Aorta (tissue), 5 donors: ENCODE measurements at regions not wholly inside any gene's neighbourhood (a gene's known extent, or its start where the extent isn't known, plus 50 kb on each side); places are given as distances from the start of the nearest gene placed in this dataset.
"Not testable (repeated sequence)": the region's sequence is repeated elsewhere in the genome, so short reads cannot be mapped to it uniquely, and the experiment has no call there.

Experiments
- ATAC-seq: fragments of 200-7000 bp; cut with Tn5 transposase; one replicate; pipeline ENCODE4 v1.9.1; 2022; ENCODE audit warnings: moderate library complexity; ENCODE audit not compliant: low FRiP score
- DNase-seq, 2 donors: peaks; one replicate each; pipeline ENCODE4 v3.0.0-alpha.2; 2020
- H3K27ac ChIP-seq, 2 donors: one replicate each; pipeline ENCODE4 v1.5.1; 2013; ENCODE audit warnings: low read length in 2 of 2, mild to moderate bottlenecking in 2 of 2, moderate library complexity in 2 of 2, control low read depth in 1 of 2, inconsistent platforms in 1 of 2, low read depth in 1 of 2
- H3K27me3 ChIP-seq, 2 donors: one replicate each; pipeline ENCODE4 v1.6.1; 2013; ENCODE audit warnings: control low read depth in 1 of 2, low read length in 1 of 2, mild to moderate bottlenecking in 1 of 2, moderate library complexity in 1 of 2; ENCODE audit not compliant: insufficient read depth in 2 of 2, control insufficient read depth in 1 of 2
- H3K36me3 ChIP-seq, 2 donors: one replicate each; pipeline ENCODE4 v1.6.1; 2013; ENCODE audit warnings: control low read depth in 1 of 2, low read length in 1 of 2, mild to moderate bottlenecking in 1 of 2; ENCODE audit not compliant: insufficient read depth in 2 of 2, control insufficient read depth in 1 of 2
- H3K4me1 ChIP-seq, 2 donors: one replicate each; pipeline ENCODE4 v1.6.1; 2013; ENCODE audit warnings: low read length in 2 of 2, control low read depth in 1 of 2, mild to moderate bottlenecking in 1 of 2, moderate library complexity in 1 of 2; ENCODE audit not compliant: insufficient read depth in 2 of 2, control insufficient read depth in 1 of 2
- H3K4me3 ChIP-seq, 2 donors: one replicate each; pipeline ENCODE4 v1.5.1; 2013; ENCODE audit warnings: low read length in 2 of 2, control low read depth in 1 of 2, mild to moderate bottlenecking in 1 of 2
- H3K9me3 ChIP-seq: one replicate; pipeline ENCODE4 v1.6.1; 2013; ENCODE audit warnings: mild to moderate bottlenecking, low read length; ENCODE audit not compliant: control insufficient read depth
- WGBS, 2 donors: extraction: QIAGEN DNeasy Blood & Tissue Kit; methylation state at CpG; one replicate each; pipeline ENCODE4 v1.1.7; 2013; 5-methylcytosine and 5-hydroxymethylcytosine counted together
- intact Hi-C, 2 donors: fragments of 100-400 bp; cut with DNase I; formaldehyde crosslinking; loops; one replicate each; pipeline versions ENCODE4 v1.14.2 to v1.15.0; 2022
- donor health status: healthy with polysubstance abuse.
- donor health status: Bipolar disorder and iron deficiency.
- donor health status: DM: no; HTN: no; CAD: no.
- donor health status: DM: no; HTN: no; CAD: no.
- donor health status: DM: yes; HTN: yes; CAD: no.

GRCh38 chr7:91755121-91755520 is 125.4 kb downstream of the MTERF1 start:
- H3K9me3 ChIP-seq, DNase-seq, intact Hi-C loops, H3K27me3 ChIP-seq, ATAC-seq, H3K4me1 ChIP-seq, H3K4me3 ChIP-seq, H3K27ac ChIP-seq, H3K36me3 ChIP-seq: not testable (repeated sequence)

DNA sequence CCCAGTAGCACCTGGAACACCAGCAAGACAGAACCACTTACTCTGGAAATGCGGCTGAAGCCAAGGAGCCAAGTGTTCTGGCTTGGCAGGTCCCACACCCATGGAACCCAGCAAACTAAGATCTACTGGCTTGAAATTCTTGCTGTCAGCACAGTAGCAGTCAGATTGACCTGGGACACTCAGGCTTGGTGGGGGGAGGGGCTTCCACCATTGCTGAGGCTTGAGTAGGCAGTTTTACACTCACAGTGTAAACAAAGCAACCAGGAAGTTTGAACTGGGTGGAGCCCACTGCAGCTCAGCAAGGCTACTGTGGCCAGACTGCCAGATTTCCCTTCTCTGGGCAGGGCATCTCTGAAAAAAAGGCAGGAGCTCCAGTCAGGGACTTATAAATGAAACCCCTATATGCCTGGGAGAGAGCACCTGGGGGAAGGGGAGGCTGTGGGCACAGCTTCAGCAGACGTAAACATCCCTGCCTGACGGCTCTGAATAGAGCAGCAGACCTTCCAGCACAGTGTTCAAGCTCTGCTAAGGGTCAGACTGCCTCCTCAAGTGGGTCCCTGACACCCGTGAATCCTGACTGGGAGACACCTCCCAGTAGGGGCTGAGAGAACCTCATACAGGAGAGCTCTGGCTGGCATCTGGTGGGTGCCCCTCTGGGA is 121.2 kb downstream of the MTERF1 start:
- ATAC-seq: no peak
- intact Hi-C loops: no loop called here
- no peaks in the 10 kb centered on the region for H3K36me3 ChIP-seq
- no peak overlapping the region for H3K27ac ChIP-seq
- no peaks in the 10 kb centered on the region for H3K4me1 ChIP-seq
- H3K9me3 ChIP-seq: no peaks in the 10 kb centered on the region
- H3K27me3 ChIP-seq: no peaks in the 10 kb centered on the region
- no peak overlapping the region for H3K4me3 ChIP-seq
- DNase-seq: no peak
- 40 to 66% methylated on average over 4 of the region's 4 CpGs for WGBS, 2 donors

- no peaks in the 10 kb centered on the region for H3K4me1 ChIP-seq
- no peaks in the 10 kb centered on the region for H3K9me3 ChIP-seq
- 93% methylated on average over 10 of the region's 10 CpGs for WGBS, 2 donors
- no peak overlapping the region for H3K27ac ChIP-seq
- H3K36me3 ChIP-seq: no peaks in the 10 kb centered on the region
- DNase-seq (no peak), ATAC-seq (no peak)
- intact Hi-C loops: no loop called here
- H3K27me3 ChIP-seq: no peaks in the 10 kb centered on the region
- H3K4me3 ChIP-seq: no peak overlapping the region
Observed at GRCh38 chr7:91767820-91768219, 112.7 kb downstream of the MTERF1 start.

- no peak for ATAC-seq
Observed at GRCh38 chr7:91771394-91771793, 109.1 kb downstream of the MTERF1 start.

GRCh38 chr7:91771921-91772815 is 108.3 kb downstream of the MTERF1 start:
- 19 to 25% methylated on average over 4 of the region's 4 CpGs for WGBS, 2 donors
- no peak for DNase-seq
- no peaks in the 10 kb centered on the region for H3K9me3 ChIP-seq
- no peak for ATAC-seq
- no peak overlapping the region for H3K27ac ChIP-seq
- intact Hi-C loops: no loop called here
- H3K36me3 ChIP-seq: no peaks in the 10 kb centered on the region
- no peaks in the 10 kb centered on the region for H3K27me3 ChIP-seq
- no peak overlapping the region for H3K4me3 ChIP-seq
- H3K4me1 ChIP-seq: no peaks in the 10 kb centered on the region

More at GRCh38 chr7:91771394-91771793, 109.1 kb downstream of the MTERF1 start:
- Histone ChIP-seq H3K36me3 (no peaks in the 10 kb centered on the region), H3K4me3 (no peak overlapping the region), H3K4me1 (no peaks in the 10 kb centered on the region), H3K27ac (no peak overlapping the region), H3K27me3 (no peaks in the 10 kb centered on the region), H3K9me3 (no peaks in the 10 kb centered on the region)
- no peak for DNase-seq
- intact Hi-C loops: no loop called here
- 5 to 10% methylated on average over 1 of the region's 1 CpG for WGBS, 2 donors

GRCh38 chr7:91776171-91776570 is 104.3 kb downstream of the MTERF1 start:
- no peak for DNase-seq
- no peaks in the 10 kb centered on the region for H3K4me1 ChIP-seq
- WGBS, 2 donors: 72 to 76% methylated on average over 2 of the region's 2 CpGs
- H3K27ac ChIP-seq: no peak overlapping the region
- no peaks in the 10 kb centered on the region for H3K27me3 ChIP-seq
- no peak for ATAC-seq
- H3K4me3 ChIP-seq: no peak overlapping the region
- H3K9me3 ChIP-seq: no peaks in the 10 kb centered on the region
- H3K36me3 ChIP-seq: no peaks in the 10 kb centered on the region
- intact Hi-C loops: no loop called here

DNA sequence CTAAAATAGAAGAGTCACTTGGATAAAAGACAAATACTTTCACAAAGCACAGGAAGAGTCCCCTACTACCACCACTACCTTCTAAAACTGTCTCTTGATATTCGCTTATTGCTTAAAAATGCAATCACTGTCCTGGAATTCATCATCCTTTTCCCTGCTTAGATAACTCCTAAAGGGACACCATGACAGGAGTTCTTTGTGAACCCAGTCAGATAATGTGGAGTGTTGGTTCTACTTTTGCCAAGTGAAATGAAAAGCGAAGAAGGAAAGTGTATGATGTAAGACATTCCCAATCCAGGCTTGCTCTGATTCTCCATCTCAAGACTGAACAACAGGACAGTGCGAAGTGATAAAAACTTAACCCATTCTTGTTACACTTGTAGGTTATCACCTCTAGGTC is 103.0 kb downstream of the MTERF1 start:
- Histone ChIP-seq H3K36me3 (no peaks in the 10 kb centered on the region), H3K27ac (no peak overlapping the region), H3K4me1 (no peaks in the 10 kb centered on the region), H3K27me3 (no peaks in the 10 kb centered on the region), H3K4me3 (no peak overlapping the region), H3K9me3 (no peaks in the 10 kb centered on the region)
- ATAC-seq (no peak), DNase-seq (no peak)
- 82 to 88% methylated on average over 3 of the region's 3 CpGs for WGBS, 2 donors
- intact Hi-C loops: no loop called here

DNA sequence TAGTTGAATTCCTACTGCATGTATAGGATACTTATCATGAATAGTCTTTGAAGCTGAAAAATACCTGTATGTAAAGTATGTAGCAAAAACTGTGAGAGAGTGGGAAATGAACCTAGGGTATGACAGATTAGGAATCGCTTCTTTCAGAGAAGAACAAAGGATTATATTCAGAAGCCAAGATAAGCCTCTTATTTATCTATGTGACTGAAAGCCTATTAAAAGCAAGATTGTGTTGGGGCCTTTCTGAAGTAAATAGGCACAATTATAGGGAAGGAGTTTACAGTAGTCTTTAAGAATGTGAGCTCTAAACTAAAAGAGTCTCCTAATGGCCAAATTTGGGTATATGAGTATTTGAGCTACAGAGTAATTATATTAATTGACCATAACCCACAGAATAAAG is 102.1 kb downstream of the MTERF1 start:
- H3K4me1 ChIP-seq: no peaks in the 10 kb centered on the region
- H3K4me3 ChIP-seq: no peak overlapping the region
- intact Hi-C loops: no loop called here

DNA sequence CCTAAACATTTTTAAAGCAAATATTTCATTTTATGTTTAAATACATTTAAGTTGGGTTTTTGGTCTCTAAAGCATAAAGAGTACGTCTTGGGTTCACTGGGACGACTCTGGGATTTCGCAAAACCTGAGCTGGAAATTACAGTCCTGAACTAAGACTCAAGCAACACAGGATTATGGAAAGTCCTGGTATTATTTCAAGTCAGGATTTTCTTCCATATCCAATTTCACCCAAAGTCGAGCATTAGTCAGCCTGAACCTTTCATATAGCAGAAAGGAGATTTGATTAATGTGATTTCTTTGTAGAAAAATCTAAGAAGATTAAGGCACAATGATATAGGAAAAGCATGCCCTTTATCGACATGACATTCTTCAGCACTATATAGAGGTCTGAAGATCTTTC is 100.0 kb downstream of the MTERF1 start:
- no peaks in the 10 kb centered on the region for H3K36me3 ChIP-seq
- H3K9me3 ChIP-seq: no peaks in the 10 kb centered on the region
- no peak overlapping the region for H3K27ac ChIP-seq
- H3K27me3 ChIP-seq: no peaks in the 10 kb centered on the region
- DNase-seq: no peak
- WGBS, 2 donors: 57 to 70% methylated on average over 5 of the region's 5 CpGs
- H3K4me1 ChIP-seq: no peaks in the 10 kb centered on the region
- no peak overlapping the region for H3K4me3 ChIP-seq
- ATAC-seq: no peak
- intact Hi-C loops: loop anchor here (10.0 kb wide), 2 partner anchors 696 to 736 kb away; no protein-coding TSS in a partner anchor

More for the DNA sequence above, 102.1 kb downstream of the MTERF1 start:
- WGBS, 2 donors: 94 to 100% methylated on average over 1 of the region's 1 CpG
- Histone ChIP-seq H3K27me3 (no peaks in the 10 kb centered on the region), H3K27ac (no peak overlapping the region), H3K36me3 (no peaks in the 10 kb centered on the region), H3K9me3 (no peaks in the 10 kb centered on the region)
- DNase-seq (no peak), ATAC-seq (no peak)
